Thyroid gland (tissue), 4 donors: ENCODE measurements at regions not wholly inside any gene's neighbourhood (a gene's known extent, or its start where the extent isn't known, plus 50 kb on each side); places are given as distances from the start of the nearest gene placed in this dataset.

Source experiments
- POLR2A ChIP-seq, 2 donors: fragments of 450-650 bp; IDR thresholded peaks; one replicate each; pipeline ENCODE4 v1.6.1; 2017; ENCODE audit warnings: antibody characterized with exemption in 2 of 2, mild to moderate bottlenecking in 2 of 2, moderate library complexity in 1 of 2
- TF ChIP-seq, protein P1 (sequence below), 6 experiments: fragments of 200-600 bp in 3 of 6; fragments of 450-650 bp in 3 of 6; sonication (generic) in 3 of 6; IDR thresholded peaks; one replicate each; pipeline ENCODE4 v1.5.1; 2016 to 2019; ENCODE audit warnings: antibody characterized with exemption in 6 of 6, mild to moderate bottlenecking in 2 of 6, inconsistent platforms in 1 of 6, moderate library complexity in 1 of 6

- TF ChIP-seq POLR2A (IDR thresholded peaks at IDR 0.05), result no peak
- TF ChIP-seq, protein P1, sequence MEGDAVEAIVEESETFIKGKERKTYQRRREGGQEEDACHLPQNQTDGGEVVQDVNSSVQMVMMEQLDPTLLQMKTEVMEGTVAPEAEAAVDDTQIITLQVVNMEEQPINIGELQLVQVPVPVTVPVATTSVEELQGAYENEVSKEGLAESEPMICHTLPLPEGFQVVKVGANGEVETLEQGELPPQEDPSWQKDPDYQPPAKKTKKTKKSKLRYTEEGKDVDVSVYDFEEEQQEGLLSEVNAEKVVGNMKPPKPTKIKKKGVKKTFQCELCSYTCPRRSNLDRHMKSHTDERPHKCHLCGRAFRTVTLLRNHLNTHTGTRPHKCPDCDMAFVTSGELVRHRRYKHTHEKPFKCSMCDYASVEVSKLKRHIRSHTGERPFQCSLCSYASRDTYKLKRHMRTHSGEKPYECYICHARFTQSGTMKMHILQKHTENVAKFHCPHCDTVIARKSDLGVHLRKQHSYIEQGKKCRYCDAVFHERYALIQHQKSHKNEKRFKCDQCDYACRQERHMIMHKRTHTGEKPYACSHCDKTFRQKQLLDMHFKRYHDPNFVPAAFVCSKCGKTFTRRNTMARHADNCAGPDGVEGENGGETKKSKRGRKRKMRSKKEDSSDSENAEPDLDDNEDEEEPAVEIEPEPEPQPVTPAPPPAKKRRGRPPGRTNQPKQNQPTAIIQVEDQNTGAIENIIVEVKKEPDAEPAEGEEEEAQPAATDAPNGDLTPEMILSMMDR (IDR thresholded peaks at IDR 0.05), result no peak
These were observed 89.8 kb downstream of the LHX2 start for GRCh38 chr9:124101215-124101968.
